Fibroblast of skin of left quadriceps (primary cell): ENCODE measurements at regions not wholly inside any gene's neighbourhood (a gene's known extent, or its start where the extent isn't known, plus 50 kb on each side); places are given as distances from the start of the nearest gene placed in this dataset.
"Not testable (repeated sequence)": the region's sequence is repeated elsewhere in the genome, so short reads cannot be mapped to it uniquely, and the experiment has no call there.

Experiments used
- DNase-seq, 2 experiments: peaks; one replicate each; pipeline ENCODE4 v3.0.0-alpha.2; 2013; ENCODE audit warnings: low read depth in 2 of 2

DNA sequence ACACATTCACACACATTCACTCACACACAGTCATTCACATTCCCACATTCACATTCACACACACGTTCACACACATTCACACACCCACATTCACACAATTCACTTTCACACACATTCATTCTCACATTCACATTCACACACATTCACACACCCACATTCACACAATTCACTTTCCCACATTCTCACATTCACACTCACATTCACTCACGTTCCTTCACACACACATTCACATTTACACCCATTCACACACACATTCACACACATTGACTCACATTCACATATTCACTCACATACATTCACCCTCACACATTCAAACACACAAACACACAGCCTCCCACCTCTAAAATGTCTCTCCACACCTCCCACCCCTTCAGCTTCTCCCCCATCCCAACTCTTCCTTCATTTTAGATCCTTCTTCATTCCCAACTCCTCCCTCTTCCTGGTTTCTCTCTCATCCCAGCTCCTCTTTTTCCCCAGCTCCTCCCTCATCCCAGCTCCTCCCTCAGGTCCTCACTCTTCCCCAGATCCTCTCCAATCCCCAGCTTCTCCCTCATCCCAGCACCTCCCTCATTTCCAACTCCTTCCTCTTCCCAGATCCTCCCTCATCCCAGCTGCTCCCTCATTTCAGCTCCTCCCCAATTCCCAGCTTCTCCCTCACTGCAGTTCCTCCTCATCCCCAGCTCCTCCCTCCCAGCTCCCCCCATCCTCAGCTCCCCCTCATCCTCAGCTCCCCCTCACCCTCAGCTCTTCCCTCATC is 111.0 kb downstream of the FAM53A start:
- no peak for DNase-seq

DNA sequence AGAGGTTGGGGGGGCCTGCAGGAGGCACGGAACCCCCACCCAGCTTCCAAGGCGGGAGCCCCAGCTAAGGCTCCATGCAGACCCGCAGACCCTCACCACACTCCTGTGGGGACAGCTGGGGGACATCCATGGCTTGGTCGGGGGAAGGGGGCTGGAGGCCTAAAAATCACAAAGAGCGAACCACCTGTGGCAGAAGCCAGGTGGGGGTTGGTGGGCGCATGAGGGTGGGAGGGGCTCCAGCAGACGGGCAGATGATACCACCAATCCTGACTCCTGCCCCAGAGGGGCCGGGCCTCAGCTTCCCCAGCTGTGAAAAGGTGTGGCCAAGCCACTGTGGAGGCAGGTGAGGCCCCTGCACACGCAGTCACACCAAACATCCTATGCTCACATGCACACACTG is 111.6 kb downstream of the FAM53A start:
- no peak for DNase-seq

DNA sequence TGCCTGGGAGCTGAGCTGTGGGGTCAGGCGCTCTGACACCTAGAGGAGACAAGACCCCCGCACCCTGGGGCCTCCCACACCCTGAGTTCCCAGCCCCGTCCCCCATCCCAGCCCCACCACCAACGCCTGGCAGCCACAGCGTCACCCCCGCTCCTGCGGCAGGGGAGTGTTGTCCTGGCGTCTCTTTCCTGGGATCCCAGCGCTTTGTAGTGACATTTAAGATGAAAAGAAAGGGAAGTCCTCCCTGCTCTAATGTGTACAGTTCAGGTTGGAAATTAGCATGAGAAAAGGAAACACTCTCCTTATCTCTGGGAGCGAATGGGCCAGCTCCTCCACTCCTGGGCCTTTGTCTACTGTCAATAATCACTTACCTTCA is 112.1 kb downstream of the FAM53A start:
- DNase-seq, result no peak

DNA sequence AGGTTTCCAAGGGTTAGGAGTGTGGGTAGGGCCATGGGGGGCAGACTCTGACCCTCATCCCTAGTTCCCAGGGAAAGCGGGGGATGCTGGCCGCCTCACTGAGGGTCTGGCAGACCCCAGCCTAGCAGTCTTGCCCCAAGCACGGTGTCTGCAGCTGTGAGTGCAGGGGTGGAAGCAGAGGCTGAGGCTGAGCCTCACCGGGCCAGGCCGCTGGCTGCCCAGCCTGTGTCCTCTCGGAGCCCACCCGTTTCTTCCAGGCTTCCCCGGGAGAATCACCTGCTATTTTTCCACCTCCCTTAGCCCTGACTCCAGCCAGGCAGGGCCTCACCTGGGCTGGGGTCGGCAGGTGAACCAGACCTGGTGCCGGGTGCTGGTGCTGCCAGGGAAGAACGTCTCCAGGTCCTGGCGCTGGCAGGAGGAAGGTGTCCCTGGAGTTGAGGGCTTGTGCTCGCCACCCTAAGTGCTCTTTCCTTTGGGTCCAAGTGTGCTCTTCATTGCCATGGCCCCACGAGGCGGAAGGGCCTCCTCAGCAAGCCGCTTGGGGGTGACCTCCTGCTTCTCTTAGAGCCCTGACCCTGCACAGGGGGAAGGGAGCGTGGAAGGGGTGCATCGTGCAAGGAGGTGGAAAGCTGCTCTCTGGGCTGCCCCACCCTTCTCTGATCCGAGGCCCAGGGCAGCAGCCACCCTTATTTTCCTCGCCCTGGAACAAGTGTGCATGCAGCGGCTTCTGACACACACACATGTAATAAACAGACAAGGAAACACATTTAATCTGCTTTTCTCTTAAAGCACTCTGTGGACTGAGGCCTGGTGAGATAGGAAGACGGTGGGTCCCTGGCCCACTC is 112.7 kb downstream of the FAM53A start:
- DNase-seq, result no peak

DNA sequence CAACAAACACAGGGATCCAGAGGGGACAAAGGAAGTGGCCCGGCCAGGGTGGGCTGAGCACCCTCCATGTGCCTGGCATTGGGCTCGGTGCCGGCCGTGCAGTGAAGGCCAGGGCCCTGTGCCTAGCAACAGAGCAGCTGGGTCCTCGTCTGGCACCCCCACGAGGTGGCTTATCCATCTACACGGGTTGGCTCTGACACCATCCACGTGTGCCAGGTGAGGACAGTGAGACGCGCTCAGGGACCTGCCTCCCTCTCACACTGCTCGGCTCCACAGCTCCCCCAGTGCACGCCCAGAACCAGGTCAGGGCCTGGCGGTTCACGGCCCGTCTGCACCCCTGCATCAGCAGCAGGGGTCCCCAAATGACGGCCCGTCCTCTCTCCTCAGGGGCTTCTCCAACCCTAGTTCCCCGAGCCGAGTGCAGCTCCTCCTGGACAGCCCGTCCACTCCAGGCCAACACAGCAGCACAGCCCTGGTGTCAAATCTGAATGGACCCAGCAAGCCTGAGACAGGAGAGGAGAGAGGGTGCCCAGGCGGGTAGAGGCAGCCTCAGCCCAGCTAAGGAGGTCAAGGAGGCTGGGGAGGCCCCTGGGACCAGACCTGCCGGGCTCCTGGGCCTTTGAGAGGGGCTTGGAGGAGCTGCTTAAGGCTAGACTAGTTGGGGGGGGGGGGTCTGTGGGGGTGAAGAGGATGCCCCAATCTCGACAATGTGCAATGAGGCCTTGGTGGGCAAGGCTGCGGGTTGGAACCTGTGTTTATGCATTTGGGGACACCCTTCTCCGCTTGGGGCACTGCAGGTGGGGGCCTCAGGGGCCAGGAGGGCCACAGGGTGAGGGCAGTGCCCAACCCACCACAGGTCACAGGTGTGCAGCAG is 113.6 kb downstream of the FAM53A start:
- no peak for DNase-seq

DNA sequence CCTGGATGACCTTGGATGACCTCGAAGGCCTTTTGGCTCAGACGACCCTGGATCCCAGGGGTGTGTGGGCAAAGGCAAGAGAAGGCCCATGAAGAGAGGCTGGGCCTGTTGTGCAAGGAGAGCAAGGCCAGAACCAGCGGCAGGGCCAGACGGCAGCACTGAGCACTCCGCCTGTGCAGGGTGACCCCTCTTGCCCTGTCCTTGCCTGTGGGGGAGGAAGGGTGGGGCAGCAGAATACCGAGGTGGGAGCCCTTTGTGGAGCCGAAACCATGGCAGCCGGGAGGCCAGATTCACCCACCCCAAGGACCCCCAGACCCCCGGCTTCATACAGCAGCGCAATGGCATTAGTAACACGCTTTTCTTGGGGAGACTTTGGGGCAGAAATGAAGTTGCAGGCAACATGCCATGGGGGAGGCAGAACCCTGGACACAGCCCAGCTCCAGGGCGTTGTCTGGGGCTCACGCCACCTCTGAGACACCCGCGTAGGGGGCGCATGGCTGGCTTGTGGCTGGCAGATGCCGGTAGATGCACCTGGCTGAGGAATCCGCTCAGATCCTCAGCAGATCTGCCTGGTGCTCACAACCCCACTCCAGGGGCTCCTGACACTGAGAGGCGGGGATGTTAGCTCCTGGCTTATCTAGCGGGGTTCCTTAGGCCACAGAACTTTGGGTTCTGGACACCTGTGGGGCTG is 114.5 kb downstream of the FAM53A start:
- no peak for DNase-seq

DNA sequence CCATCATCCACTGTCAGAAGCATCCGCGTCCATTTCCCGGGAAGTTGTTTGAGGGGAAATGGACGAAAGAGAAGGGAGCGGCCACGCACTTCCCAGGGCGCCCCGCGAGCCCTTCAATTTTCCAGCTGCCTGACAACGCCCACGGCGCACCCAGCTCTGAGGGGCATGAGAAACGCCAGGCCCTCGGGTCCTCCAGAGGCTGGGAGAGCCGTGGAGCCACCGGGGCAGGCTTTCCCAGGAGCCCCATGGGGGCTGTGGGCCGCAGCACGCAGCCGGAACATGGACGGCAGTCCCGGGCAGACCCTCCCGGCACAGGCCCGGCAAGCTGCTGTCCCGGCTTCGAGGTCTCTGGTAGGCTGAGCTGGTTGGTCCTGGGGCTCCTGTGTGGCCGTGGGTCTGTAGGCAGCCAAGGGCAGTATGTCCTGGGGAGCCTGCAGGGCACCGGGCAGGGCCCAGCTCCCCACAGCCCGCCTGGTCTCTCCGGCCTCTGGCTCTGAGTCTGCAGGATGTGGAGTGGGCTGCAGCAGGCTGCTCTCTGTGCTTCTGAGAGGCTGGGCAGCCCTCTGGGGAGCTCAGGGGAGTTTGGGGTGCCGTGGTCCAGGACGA is 115.2 kb downstream of the FAM53A start:
- DNase-seq, result no peak

DNA sequence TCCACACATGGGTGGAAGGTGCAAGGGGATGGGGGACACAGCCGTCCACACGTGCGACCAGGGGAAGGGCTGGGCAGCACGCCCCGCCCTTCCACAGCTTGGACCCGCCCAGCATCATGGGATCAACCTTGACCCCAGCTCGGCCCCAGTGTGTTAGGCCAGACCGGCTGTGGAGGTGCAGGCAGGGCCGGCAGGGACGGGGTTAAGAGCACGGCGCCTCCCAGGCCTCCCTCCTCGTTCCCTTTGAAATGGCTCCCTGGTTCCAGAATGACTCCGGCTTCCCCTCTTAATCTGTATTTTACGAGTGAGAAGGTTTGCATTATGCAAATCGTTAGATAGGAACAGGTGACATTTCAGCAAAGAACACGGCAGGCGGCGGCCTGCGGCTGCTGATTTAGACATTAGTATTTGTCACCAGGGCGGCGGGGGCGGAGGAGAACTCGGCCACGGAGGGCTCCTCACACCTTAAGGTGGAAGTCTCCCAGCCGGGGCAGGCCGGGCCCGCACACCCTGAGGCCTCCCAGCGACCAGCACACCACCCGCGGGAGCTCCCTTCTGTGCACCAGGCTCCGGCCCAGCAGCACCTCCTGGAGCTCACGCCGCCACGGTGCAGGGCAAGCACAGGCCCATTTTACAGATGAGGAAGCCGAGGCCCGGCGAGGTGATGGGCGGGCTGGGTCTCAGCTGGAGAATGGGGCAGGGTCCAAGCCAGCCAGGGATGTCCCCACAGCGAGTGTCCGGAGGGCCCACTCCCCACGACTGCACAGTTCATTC is 116.1 kb downstream of the FAM53A start:
- no peak for DNase-seq

DNA sequence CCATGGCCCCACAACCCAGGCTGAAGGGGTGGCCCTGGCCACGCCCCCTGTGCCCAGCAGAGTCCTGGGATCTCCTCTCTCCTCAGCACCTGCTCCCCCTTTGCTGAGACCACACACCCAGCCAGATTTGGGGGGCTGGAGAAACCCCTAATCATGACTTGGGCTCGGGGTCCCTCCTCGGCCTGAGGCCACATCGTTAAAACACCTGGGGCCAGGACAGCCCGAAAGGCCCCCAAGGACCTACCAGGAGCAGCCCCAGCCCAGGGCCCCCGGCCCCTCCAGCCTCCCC is 116.7 kb downstream of the FAM53A start:
- no peak for DNase-seq

DNA sequence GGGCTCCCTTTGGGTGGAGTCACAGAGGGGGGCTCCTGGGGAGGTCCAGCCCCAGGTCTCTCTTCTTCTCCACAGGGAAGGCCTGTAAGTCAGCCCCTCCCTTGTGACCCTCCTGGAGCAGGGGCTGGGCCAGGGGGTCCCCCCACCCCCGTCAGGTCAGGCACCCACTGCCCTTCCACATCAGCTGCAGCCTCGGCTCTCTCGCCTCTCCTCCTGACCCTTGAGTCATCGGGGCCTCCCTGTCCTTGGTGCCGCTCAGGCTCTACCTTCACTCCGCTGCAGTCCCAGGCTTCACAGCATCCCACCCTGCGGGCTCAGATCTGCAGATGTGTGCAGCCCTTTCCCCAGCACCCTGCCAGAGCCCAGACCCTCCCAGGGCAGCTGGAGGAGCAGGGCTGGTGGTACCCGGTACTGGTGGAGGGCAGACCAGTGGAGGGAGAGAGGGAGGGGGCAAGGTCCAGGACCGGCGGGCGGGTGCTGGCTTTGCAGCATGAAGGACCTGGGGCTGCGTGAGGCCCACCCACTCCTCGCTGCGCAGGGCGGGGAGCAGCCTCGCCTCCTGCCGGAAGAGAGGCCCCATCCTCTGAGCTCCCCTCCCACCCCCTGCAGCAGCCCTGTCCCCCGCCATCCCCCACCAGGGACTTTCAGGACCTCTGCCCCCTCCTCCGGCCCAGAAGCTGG is 117.1 kb downstream of the FAM53A start:
- DNase-seq, result no peak

DNA sequence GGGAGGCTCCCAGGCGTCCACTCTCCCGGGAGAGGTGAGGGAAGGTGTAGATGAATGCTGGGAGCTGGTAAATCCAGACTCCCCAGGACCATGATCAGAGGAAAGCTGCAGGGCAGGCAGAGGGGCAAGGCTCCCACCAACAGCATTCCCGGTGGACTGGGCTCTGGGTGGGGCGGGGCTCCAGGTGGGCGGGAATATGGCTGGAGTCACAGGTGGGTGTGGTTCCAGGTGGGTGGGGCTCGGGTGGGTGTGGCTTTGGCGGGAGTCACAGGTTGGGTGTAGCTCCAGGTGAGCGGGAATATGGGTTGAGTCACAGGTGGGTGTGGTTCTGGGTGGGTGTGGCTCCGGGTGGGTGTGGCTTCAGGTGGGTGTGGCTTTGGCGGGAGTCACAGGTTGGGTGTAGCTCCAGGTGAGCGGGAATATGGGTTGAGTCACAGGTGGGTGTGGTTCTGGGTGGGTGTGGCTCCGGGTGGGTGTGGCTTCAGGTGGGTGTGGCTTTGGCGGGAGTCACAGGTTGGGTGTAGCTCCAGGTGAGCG is 117.7 kb downstream of the FAM53A start:
- DNase-seq, result not testable (repeated sequence)

DNA sequence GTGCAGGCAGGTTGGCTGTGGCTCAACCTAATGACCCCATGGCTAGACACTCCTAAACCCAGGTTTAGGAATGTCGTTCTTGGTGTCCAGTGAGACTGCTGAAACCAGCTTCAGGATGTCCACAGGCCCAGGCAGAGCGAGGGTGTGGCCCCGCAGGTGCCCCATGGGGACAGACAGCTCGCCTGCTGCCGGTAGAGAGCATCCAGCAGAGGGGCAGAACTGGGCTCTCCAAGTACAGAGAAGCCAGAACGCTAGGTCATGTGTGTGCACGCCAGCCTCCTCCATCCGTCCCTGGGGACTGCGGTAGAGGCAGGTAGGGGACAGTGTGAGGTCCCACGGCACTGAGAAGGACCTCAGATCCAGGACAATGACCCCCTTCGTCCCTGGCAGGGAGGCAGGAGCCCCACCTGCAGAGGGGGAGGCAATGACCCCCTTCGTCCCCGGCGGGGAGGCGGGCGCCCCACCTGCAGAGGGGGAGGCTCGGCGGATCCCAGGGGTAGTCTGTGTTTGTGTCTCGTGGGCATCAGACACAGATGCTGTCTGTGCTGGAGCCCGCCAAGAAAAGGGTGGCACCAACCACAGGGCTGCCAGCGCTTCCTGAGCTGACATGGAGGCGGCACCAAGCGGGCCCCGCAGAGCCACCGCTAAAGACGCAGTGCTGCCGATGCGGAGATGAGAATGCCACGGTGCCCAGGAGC is 118.4 kb downstream of the FAM53A start:
- DNase-seq, result no peak

DNA sequence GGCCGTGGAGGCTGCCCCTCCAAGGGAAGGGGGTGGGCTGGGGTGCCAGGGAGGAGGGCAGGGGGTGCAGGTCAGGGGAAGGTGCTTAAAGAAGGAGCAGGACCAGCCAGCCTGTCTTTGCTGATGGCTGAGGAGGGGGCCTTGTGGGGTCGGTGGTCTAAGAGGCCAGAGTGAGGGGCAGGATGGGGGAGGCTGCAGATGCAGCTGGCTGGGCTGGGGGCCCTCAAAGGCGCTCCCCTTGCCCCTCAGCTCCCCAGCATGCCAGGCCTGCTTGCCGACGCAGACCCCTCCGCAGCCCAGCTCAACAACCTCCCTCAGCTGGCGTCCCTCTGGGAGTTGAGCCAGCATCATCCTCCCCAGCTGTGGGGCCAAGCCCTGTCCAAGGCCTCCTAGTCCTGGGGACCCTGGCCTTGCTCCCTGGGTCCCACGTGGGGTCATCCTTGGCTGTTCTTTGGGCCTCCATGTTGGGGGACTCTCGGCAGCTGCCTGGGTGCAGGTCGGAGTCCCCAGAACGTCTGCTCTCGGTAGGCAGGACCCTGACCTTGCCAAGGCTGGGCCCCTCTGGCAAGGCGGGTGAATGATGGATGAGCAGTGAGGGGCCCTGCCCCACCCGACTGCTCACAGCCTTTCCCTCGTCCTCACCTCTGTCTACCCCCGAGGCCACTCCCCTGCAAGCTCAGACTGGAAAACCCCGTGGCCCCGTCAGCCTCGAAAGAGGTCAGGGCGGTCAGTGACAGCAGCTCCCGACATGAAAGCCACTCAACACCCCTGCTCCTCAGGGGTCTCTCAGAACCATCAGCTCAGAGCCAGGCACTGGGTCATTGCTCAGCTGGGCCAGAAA is 119.4 kb downstream of the FAM53A start:
- no peak for DNase-seq

DNA sequence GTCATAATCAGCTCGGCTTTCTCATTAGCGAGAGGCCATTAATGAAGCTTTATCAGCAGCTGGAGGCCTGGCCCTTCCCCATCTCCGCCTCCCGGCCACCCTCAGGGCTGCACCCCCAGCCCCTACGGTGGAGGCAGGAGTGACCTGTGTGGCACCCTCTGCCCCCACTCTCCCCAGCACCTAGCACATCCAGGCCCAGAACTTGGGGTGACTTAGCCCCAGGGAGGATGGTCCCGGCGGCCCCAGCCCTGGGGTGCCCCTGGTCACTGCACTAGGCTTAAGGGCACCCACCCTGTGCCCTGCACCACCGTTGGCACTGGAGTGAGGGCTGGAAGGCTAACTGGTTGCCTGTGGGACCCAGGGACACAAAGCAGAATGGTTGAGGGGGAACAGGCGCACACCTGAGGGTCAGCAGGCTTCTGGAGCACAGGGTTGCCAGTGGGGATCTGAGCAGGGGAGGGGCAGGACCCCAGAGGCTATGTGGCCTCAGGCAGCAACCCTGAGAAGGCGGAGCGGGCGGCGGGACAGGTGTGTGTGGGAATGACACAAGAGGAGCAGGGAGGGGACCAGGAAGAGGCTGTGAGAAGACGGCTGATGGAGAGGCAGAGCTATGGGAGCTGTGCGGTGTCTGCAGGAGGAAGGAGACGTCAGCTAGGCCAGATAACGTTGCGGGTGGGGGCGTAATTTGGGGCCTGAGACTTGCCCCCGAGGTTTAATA is 120.2 kb downstream of the FAM53A start:
- no peak for DNase-seq

DNA sequence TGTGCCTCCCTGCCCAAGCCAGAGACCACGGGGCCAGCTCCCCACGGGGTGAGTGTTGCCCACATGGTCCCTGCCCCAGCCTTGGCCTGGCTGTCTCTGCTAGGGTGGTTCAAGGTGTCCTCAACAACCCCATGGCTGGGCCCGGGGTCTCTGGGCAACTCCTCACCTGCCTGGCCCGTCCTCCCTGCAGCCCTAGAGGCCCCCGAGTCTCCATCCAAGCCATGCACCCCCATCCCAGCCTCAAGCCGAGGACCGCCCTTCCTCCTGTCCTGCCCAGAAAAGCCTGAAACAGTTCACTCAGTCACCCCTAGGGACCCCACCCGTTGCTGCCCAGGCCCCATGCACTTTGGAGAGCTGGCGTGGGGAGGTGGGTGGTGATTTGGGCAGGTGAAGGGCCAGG is 120.9 kb downstream of the FAM53A start:
- no peak for DNase-seq

DNA sequence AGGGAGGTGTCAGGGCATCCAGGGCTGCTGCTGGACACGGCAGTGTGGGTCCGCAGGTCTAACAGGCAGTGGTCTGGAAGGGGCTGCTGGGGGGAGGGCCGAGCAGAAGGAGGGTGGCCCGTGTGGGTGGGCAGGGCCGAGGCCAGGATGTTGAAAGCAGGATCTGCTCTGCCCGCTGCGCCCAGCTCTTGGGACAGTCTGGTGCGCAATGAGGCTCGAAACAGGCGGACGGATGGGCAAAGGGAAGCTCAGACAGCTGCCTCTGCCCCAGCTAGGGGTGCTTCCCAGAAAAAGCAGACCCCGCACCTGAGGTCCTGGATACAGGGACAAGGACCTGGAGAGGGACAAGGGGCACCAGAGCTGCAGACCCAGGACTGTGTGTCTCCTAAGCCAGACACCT is 121.3 kb downstream of the FAM53A start:
- DNase-seq, result no peak

DNA sequence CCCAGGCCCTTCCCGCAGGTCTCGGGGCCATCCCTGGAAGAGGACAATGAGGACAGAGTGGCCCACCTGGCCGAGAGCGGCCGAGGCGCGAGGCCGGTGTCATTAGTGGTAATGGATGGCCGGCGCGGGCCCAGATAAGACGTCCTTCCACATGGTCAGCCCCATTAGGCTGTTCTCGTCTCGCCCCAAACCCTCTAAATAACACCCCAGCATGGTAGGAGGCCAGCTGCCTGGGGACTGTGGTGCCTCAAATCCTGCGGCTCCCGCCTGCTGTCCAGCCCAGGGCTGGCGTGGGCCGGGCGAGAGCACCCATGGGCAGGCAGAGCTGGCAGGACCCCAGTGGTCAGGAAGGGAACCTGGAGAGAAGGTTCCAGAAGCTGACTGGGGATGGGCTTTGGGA is 121.7 kb downstream of the FAM53A start:
- no peak for DNase-seq
